ENCODE measurements at regions not wholly inside any gene's neighbourhood (a gene's known extent, or its start where the extent isn't known, plus 50 kb on each side); places are given as distances from the start of the nearest gene placed in this dataset.

DNA sequence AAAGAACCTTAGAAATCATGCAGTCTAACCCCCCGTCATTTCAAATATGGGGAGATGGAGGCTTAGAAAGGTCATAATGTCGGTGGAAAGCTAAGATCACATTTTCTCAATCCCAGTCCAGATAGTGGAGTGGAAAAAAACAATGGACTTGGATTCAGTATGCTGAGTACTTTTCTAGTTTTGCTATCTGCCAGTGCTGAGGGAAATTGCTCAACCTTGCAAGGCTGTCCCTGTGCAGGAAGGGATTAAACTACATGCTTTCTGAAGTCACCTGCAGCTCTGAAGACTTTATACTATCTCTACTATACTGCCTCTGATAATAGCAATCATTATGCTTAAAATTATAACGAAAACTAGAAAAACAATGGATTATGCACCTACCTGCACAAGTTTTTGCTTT, 272.8 kb downstream of the LRIG3 start:
- TF ChIP-seq, protein P1, sequence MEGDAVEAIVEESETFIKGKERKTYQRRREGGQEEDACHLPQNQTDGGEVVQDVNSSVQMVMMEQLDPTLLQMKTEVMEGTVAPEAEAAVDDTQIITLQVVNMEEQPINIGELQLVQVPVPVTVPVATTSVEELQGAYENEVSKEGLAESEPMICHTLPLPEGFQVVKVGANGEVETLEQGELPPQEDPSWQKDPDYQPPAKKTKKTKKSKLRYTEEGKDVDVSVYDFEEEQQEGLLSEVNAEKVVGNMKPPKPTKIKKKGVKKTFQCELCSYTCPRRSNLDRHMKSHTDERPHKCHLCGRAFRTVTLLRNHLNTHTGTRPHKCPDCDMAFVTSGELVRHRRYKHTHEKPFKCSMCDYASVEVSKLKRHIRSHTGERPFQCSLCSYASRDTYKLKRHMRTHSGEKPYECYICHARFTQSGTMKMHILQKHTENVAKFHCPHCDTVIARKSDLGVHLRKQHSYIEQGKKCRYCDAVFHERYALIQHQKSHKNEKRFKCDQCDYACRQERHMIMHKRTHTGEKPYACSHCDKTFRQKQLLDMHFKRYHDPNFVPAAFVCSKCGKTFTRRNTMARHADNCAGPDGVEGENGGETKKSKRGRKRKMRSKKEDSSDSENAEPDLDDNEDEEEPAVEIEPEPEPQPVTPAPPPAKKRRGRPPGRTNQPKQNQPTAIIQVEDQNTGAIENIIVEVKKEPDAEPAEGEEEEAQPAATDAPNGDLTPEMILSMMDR (IDR thresholded peaks at IDR 0.05; ENCODE audit: borderline replicate concordance, extremely low read depth, low read length, poor library complexity, severe bottlenecking) = no peak
- TF ChIP-seq EZH2 (IDR thresholded peaks at IDR 0.05; ENCODE audit: borderline replicate concordance, low read depth, low read length, severe bottlenecking) = no peak
